Neural progenitor cell (in vitro differentiated cells): ENCODE measurements at regions not wholly inside any gene's neighbourhood (a gene's known extent, or its start where the extent isn't known, plus 50 kb on each side); places are given as distances from the start of the nearest gene placed in this dataset.

ENCODE experiments used
- DNase-seq: peaks from one replicate; pipeline ENCODE4 v3.0.0-alpha.2; 2016; ENCODE audit warnings: low spot score
- H2AFZ ChIP-seq: fragments of 200-600 bp; sonication (generic); replicated peaks from 2 replicates; pipeline ENCODE4 v1.6.1; 2016; ENCODE audit warnings: antibody characterized with exemption
- H3F3A ChIP-seq: fragments of 200-600 bp; sonication (generic); 2 replicates; pipeline ENCODE4 v1.6.1; 2016; ENCODE audit warnings: antibody characterized with exemption, low read depth
- H3K27ac ChIP-seq: fragments of 200-600 bp; sonication (generic); 2 replicates; pipeline ENCODE4 v1.5.1; 2016; ENCODE audit warnings: mild to moderate bottlenecking
- H3K27me3 ChIP-seq: fragments of 200-600 bp; sonication (generic); 2 replicates; pipeline ENCODE4 v1.6.1; 2016; ENCODE audit warnings: mild to moderate bottlenecking, moderate library complexity
- H3K36me3 ChIP-seq: fragments of 200-600 bp; sonication (generic); 2 replicates; pipeline ENCODE4 v1.5.1; 2016
- H3K4me1 ChIP-seq: fragments of 200-600 bp; sonication (generic); 2 replicates; pipeline ENCODE4 v1.6.1; 2016; ENCODE audit warnings: mixed run types
- H3K4me2 ChIP-seq: fragments of 200-600 bp; sonication (generic); 2 replicates; pipeline ENCODE4 v1.6.1; 2016
- H3K4me3 ChIP-seq: fragments of 200-600 bp; sonication (generic); 2 replicates; pipeline ENCODE4 v1.5.1; 2016
- H3K79me2 ChIP-seq: fragments of 200-600 bp; sonication (generic); 2 replicates; pipeline ENCODE4 v1.6.1; 2016; ENCODE audit warnings: low read depth
- H3K9ac ChIP-seq: fragments of 200-600 bp; sonication (generic); 2 replicates; pipeline ENCODE4 v1.6.1; 2016
- H3K9me3 ChIP-seq: fragments of 200-600 bp; sonication (generic); 2 replicates; pipeline ENCODE4 v1.5.1; 2016; ENCODE audit warnings: low read depth
- H4K20me1 ChIP-seq: fragments of 200-600 bp; sonication (generic); 2 replicates; pipeline ENCODE4 v1.6.1; 2016; ENCODE audit warnings: low read depth
- H3K27ac Mint-ChIP-seq: 3 replicates; pipeline ENCODE4 v1.8.0; 2021; ENCODE audit warnings: mixed read lengths
- H3K27me3 Mint-ChIP-seq: 2 replicates; pipeline ENCODE4 v1.8.0; 2022; ENCODE audit warnings: low read depth, mild to moderate bottlenecking, inconsistent platforms, moderate library complexity, mixed read lengths; ENCODE audit not compliant: insufficient read depth
- H3K36me3 Mint-ChIP-seq: 3 replicates; pipeline ENCODE4 v1.8.0; 2021; ENCODE audit warnings: mixed read lengths
- H3K4me1 Mint-ChIP-seq: 3 replicates; pipeline ENCODE4 v1.8.0; 2021; ENCODE audit warnings: mixed read lengths
- H3K4me3 Mint-ChIP-seq: 3 replicates; pipeline ENCODE4 v1.8.0; 2021; ENCODE audit warnings: mild to moderate bottlenecking, moderate library complexity, mixed read lengths
- H3K9me3 Mint-ChIP-seq: 3 replicates; pipeline ENCODE4 v1.8.0; 2020; ENCODE audit warnings: mixed read lengths
- EZH2 ChIP-seq: fragments of 200-600 bp; sonication (generic); IDR thresholded peaks from 2 replicates; pipeline ENCODE4 v1.6.1; 2017; ENCODE audit warnings: antibody characterized with exemption, mild to moderate bottlenecking, moderate library complexity
- EZH2phosphoT487 ChIP-seq: fragments of 200-600 bp; sonication (generic); IDR thresholded peaks from 2 replicates; pipeline ENCODE4 v1.6.1; 2017; ENCODE audit warnings: antibody characterized with exemption
- TF ChIP-seq, protein P1 (sequence below): fragments of 200-600 bp; sonication (generic); IDR thresholded peaks from 2 replicates; pipeline ENCODE4 v1.5.1; 2017; ENCODE audit warnings: antibody characterized with exemption, mild to moderate bottlenecking

DNA sequence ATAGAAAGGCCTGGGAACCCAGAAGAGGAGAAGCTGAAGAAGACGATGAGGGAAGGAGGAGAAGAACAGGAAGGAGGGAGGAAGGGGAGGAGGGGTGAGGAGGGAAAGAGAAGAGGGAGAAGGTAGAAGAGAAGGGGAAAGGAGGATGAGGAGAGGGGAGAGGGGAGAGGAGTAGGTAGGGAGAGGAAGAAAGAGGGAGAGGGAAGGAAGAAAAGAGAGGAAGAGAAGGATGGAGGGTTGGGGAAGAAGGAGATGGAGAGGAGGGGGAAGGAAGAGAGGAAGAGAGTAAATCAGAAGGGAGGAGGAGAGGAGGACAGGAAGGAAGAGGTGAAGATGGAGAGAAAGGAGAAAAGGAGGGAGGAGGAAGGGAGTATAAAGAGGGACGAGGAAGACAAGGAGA is 109.6 kb upstream of the IRX6 start:
- Histone ChIP-seq H3K9ac (no peak overlapping the region), H3F3A (no peaks in the 10 kb centered on the region), H3K27ac (no peak overlapping the region), H3K9me3 (no peaks in the 10 kb centered on the region), H4K20me1 (no peaks in the 10 kb centered on the region), H3K79me2 (no peaks in the 10 kb centered on the region), H3K36me3 (no peaks in the 10 kb centered on the region), H3K4me3 (no peak overlapping the region), H3K4me1 (no peaks in the 10 kb centered on the region), H2AFZ (no peak overlapping the region), H3K4me2 (no peak overlapping the region), H3K27me3 (no peaks in the 10 kb centered on the region)
- DNase-seq: no peak
- H3K9me3 Mint-ChIP-seq: no peaks in the 10 kb centered on the region
- no peak overlapping the region for H3K27ac Mint-ChIP-seq
- TF ChIP-seq EZH2phosphoT487 (no peak), EZH2 (no peak)
- TF ChIP-seq, protein P1, sequence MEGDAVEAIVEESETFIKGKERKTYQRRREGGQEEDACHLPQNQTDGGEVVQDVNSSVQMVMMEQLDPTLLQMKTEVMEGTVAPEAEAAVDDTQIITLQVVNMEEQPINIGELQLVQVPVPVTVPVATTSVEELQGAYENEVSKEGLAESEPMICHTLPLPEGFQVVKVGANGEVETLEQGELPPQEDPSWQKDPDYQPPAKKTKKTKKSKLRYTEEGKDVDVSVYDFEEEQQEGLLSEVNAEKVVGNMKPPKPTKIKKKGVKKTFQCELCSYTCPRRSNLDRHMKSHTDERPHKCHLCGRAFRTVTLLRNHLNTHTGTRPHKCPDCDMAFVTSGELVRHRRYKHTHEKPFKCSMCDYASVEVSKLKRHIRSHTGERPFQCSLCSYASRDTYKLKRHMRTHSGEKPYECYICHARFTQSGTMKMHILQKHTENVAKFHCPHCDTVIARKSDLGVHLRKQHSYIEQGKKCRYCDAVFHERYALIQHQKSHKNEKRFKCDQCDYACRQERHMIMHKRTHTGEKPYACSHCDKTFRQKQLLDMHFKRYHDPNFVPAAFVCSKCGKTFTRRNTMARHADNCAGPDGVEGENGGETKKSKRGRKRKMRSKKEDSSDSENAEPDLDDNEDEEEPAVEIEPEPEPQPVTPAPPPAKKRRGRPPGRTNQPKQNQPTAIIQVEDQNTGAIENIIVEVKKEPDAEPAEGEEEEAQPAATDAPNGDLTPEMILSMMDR: no peak
- H3K27me3 Mint-ChIP-seq: peaks cover 2% of the 10 kb centered on the region
- H3K36me3 Mint-ChIP-seq: no peaks in the 10 kb centered on the region
- no peaks in the 10 kb centered on the region for H3K4me1 Mint-ChIP-seq
- H3K4me3 Mint-ChIP-seq: no peak overlapping the region

DNA sequence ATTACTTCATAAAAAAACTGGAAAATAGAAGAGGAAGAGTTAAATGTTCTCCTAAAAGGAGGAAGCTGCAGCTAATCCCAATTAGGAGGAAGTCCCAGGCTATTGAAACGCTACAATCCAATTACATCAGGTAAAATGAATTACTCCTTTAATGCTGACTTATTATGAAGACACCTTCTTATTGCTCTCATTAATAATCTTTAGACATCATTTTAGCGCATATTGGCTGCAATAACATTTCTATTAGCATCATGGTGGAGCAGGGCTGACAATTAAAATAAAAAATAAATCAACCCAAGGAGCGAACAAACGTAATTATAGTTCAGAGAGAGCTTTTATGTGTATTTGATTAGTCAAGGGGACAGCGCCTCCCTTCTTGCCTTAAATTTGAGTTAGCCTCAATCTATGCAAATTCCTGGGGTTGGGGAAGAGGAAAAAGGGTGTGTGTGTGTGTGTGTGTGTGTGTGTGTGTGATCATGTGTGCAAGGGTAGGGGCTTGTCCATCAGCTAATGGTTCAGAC is 109.0 kb upstream of the IRX6 start:
- Histone ChIP-seq H3F3A (no peaks in the 10 kb centered on the region), H3K4me3 (no peak overlapping the region), H3K4me1 (no peaks in the 10 kb centered on the region), H3K79me2 (no peaks in the 10 kb centered on the region), H3K9ac (no peak overlapping the region), H3K27me3 (no peaks in the 10 kb centered on the region), H2AFZ (no peak overlapping the region), H3K4me2 (no peak overlapping the region), H4K20me1 (no peaks in the 10 kb centered on the region), H3K9me3 (no peaks in the 10 kb centered on the region), H3K36me3 (no peaks in the 10 kb centered on the region), H3K27ac (no peak overlapping the region)
- Mint-ChIP-seq H3K36me3 (no peaks in the 10 kb centered on the region), H3K27ac (no peak overlapping the region), H3K27me3 (peaks cover 2% of the 10 kb centered on the region), H3K4me1 (no peaks in the 10 kb centered on the region), H3K4me3 (no peak overlapping the region), H3K9me3 (no peaks in the 10 kb centered on the region)
- TF ChIP-seq, protein P1: no peak
- TF ChIP-seq EZH2 (no peak), EZH2phosphoT487 (no peak)
- DNase-seq: no peak

DNA sequence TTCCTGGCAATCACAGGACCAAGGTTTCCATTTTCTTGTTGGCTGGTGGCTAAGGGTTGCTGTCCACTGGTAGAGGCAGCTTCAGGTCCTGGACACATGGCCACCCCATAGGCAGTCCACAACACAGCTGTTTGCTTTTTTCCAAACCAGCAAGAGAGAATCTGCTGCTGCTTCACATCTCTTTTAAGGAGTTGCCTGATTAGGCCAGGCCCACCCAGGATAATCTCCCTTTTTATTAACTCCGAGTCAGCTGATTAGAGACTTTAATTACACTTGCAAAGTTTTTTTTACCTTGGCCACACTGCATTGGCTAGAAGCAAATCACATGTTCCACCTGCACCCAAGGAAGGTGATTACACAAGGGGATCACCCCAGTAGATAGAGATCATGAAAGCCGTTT is 106.6 kb upstream of the IRX6 start:
- H2AFZ ChIP-seq: no peak overlapping the region
- no peak overlapping the region for H3K4me3 Mint-ChIP-seq
- H3K27me3 Mint-ChIP-seq: peaks cover 2% of the 10 kb centered on the region
- no peaks in the 10 kb centered on the region for H4K20me1 ChIP-seq
- no peaks in the 10 kb centered on the region for H3K4me1 ChIP-seq
- no peaks in the 10 kb centered on the region for H3K9me3 ChIP-seq
- H3K27ac Mint-ChIP-seq: no peak overlapping the region
- peaks cover 3% of the 10 kb centered on the region for H3K4me1 Mint-ChIP-seq
- TF ChIP-seq, protein P1: no peak
- TF ChIP-seq EZH2 (no peak), EZH2phosphoT487 (no peak)
- no peak for DNase-seq
- H3K9me3 Mint-ChIP-seq: no peaks in the 10 kb centered on the region
- no peak overlapping the region for H3K4me3 ChIP-seq
- H3K4me2 ChIP-seq: no peak overlapping the region
- H3K79me2 ChIP-seq: no peaks in the 10 kb centered on the region
- no peak overlapping the region for H3K27ac ChIP-seq
- H3F3A ChIP-seq: no peaks in the 10 kb centered on the region
- no peak overlapping the region for H3K9ac ChIP-seq
- H3K36me3 ChIP-seq: no peaks in the 10 kb centered on the region
- H3K27me3 ChIP-seq: no peaks in the 10 kb centered on the region
- no peaks in the 10 kb centered on the region for H3K36me3 Mint-ChIP-seq
